B cell (primary cell): ENCODE measurements at regions not wholly inside any gene's neighbourhood (a gene's known extent, or its start where the extent isn't known, plus 50 kb on each side); places are given as distances from the start of the nearest gene placed in this dataset.

Experiments
- ATAC-seq: fragments of 200-7000 bp; cut with Tn5 transposase; one replicate; pipeline ENCODE4 v1.10.0; 2021; ENCODE audit warnings: low read depth, mild to moderate bottlenecking, moderate number of reproducible peaks, moderate library complexity
- CTCF ChIA-PET: fragments of 350-600 bp; sonication (Branson Sonifier 250); formaldehyde crosslinking; loops from one replicate; lab custom pipeline; 2021; ENCODE audit warnings: antibody characterized with exemption, inconsistent platforms; lab: Charles Lee
- POLR2A ChIA-PET: fragments of 350-600 bp; sonication (Branson Sonifier 250); formaldehyde crosslinking; loops from one replicate; lab custom pipeline; 2021; ENCODE audit warnings: antibody characterized with exemption; lab: Charles Lee
- DNase-seq: peaks from one replicate; pipeline ENCODE4 v3.0.0; 2013
- H2AFZ ChIP-seq: 2 replicates; pipeline ENCODE4 v1.6.1; 2012; ENCODE audit warnings: mild to moderate bottlenecking, low read depth, low read length; ENCODE audit not compliant: insufficient read depth, poor library complexity, severe bottlenecking
- H3K27ac ChIP-seq, 2 donors: 1 replicate in 1 of 2; 2 replicates in 1 of 2; pipeline ENCODE4 v1.5.1; 2012 to 2013; ENCODE audit warnings: low read length in 2 of 2, mild to moderate bottlenecking in 2 of 2, moderate library complexity in 1 of 2
- H3K27me3 ChIP-seq, 4 experiments: fragments of 200-600 bp in 1 of 4; sonication (generic) in 1 of 4; replicated peaks in 1 of 4; 1 replicate in 2 of 4; 2 replicates in 2 of 4; pipeline versions ENCODE4 v1.6.1 to v1.7.0; 2013 to 2016; ENCODE audit warnings: low read length in 3 of 4, mild to moderate bottlenecking in 2 of 4, mixed read lengths in 1 of 4, moderate library complexity in 1 of 4; ENCODE audit not compliant: insufficient read depth in 4 of 4, control insufficient read depth in 3 of 4; ENCODE audit errors: control extremely low read depth in 1 of 4
- H3K36me3 ChIP-seq, 2 experiments: replicated peaks in 1 of 2; 1 replicate in 1 of 2; 2 replicates in 1 of 2; pipeline versions ENCODE4 v1.6.1 to v1.7.1; 2013; ENCODE audit warnings: low read length in 1 of 2; ENCODE audit not compliant: insufficient read depth in 2 of 2, control insufficient read depth in 1 of 2; ENCODE audit errors: control extremely low read depth in 1 of 2, extremely low read depth in 1 of 2
- H3K4me1 ChIP-seq, 2 donors: fragments of 200-600 bp in 1 of 2; sonication (generic) in 1 of 2; 1 replicate in 1 of 2; 2 replicates in 1 of 2; pipeline versions ENCODE4 v1.5.1 to v1.6.1; 2013 to 2017; ENCODE audit warnings: low read length in 2 of 2; ENCODE audit not compliant: control insufficient read depth in 2 of 2, insufficient read depth in 2 of 2
- H3K4me2 ChIP-seq: replicated peaks from 2 replicates; pipeline ENCODE3; 2012; ENCODE audit warnings: mild to moderate bottlenecking, low read depth, low read length; ENCODE audit not compliant: poor library complexity, severe bottlenecking
- H3K4me3 ChIP-seq, 5 experiments: fragments of 200-600 bp in 1 of 5; sonication (generic) in 1 of 5; 1 replicate in 3 of 5; 2 replicates in 2 of 5; pipeline versions ENCODE4 v1.5.1 to v1.7.0; 2011 to 2016; ENCODE audit warnings: low read length in 4 of 5, mild to moderate bottlenecking in 4 of 5, low read depth in 2 of 5, control low read depth in 1 of 5, moderate library complexity in 1 of 5; ENCODE audit not compliant: insufficient read depth in 1 of 5; ENCODE audit errors: control extremely low read depth in 1 of 5, extremely low read depth in 1 of 5
- H3K79me2 ChIP-seq: fragments of 200-600 bp; sonication (generic); one replicate; pipeline ENCODE4 v1.6.0; 2016; ENCODE audit warnings: low read length; ENCODE audit not compliant: control insufficient read depth, insufficient read depth
- H3K9ac ChIP-seq: fragments of 200-600 bp; sonication (generic); 2 replicates; pipeline ENCODE4 v1.6.1; 2017; ENCODE audit warnings: mild to moderate bottlenecking, low read length, moderate library complexity
- H3K9me3 ChIP-seq, 3 donors: one replicate each; pipeline versions ENCODE4 v1.6.1 to v1.7.1; 2013; ENCODE audit warnings: low read length in 2 of 3; ENCODE audit not compliant: control insufficient read depth in 2 of 3, insufficient read depth in 1 of 3; ENCODE audit errors: control extremely low read depth in 1 of 3
- H4K20me1 ChIP-seq: 2 replicates; pipeline ENCODE4 v1.6.0; 2012; ENCODE audit warnings: mild to moderate bottlenecking, low read length; ENCODE audit not compliant: insufficient read depth, control insufficient read depth, poor library complexity, severe bottlenecking
- H3K27ac Mint-ChIP-seq: one replicate; pipeline ENCODE4 v1.8.0; 2021; ENCODE audit warnings: mixed read lengths
- H3K27me3 Mint-ChIP-seq: one replicate; pipeline ENCODE4 v1.8.0; 2021; ENCODE audit warnings: mixed read lengths
- H3K4me1 Mint-ChIP-seq: one replicate; pipeline ENCODE4 v1.8.0; 2021; ENCODE audit warnings: mixed read lengths
- H3K4me3 Mint-ChIP-seq: one replicate; pipeline ENCODE4 v1.8.0; 2021; ENCODE audit warnings: mixed read lengths
- H3K9me3 Mint-ChIP-seq: one replicate; pipeline ENCODE4 v1.8.0; 2022; ENCODE audit warnings: mixed read lengths; ENCODE audit not compliant: insufficient read depth
- EZH2 ChIP-seq: IDR thresholded peaks from 2 replicates; pipeline ENCODE4 v1.6.1; 2012; ENCODE audit warnings: borderline replicate concordance, low read depth, mild to moderate bottlenecking, moderate library complexity, low read length; ENCODE audit not compliant: insufficient read depth, poor library complexity, severe bottlenecking
- WGBS: methylation state at CpG from one replicate; pipeline ENCODE4 v1.1.5; 2013; ENCODE audit warnings: missing lambda C conversion rate; ENCODE audit not compliant: insufficient coverage; 5-methylcytosine and 5-hydroxymethylcytosine counted together
- intact Hi-C: fragments of 100-400 bp; cut with micrococcal nuclease; formaldehyde crosslinking; loops from one replicate; pipeline ENCODE4 v1.10.0; 2022
- TF ChIP-seq, protein P1 (sequence below): fragments of 200-600 bp; IDR thresholded peaks from one replicate; pipeline ENCODE4 v1.8.0; 2022; ENCODE audit warnings: antibody characterized with exemption, mild to moderate bottlenecking

DNA sequence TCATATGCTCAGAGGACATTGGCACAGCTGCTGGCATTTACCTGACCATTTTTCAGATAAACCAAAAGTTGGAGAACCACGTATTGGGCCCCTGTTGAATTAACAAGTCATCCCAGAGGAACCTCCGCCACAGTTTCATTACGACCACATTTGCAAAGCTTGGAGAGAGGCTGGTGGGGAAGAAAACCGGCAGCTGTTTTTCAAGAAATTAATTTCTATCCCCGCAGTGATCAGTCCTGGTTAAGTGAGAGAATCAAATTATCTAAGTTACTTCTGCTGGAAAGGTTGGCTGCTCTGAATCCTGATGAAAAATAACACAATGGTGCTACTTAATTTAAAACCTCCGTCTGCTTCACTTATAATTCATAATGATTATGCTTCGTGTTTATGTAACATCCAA, 737.1 kb upstream of the AUTS2 start:
- intact Hi-C loops, result no loop called here
- ChIA-PET POLR2A (no interaction called here), CTCF (no interaction called here)
- DNase-seq (no peak), ATAC-seq (no peak)
- no peaks in the 10 kb centered on the region for H3K27me3 Mint-ChIP-seq
- Histone ChIP-seq H3K4me3 (no peak overlapping the region), H3K9ac (no peak overlapping the region), H3K27me3 (no peaks in the 10 kb centered on the region), H3K36me3 (no peaks in the 10 kb centered on the region), H3K27ac (no peak overlapping the region), H2AFZ (no peak overlapping the region), H3K9me3 (peaks cover 0 to 12% (median 0%) of the 10 kb centered on the region in 3 donors), H3K79me2 (no peaks in the 10 kb centered on the region), H4K20me1 (no peaks in the 10 kb centered on the region), H3K4me2 (no peak overlapping the region), H3K4me1 (no peaks in the 10 kb centered on the region)
- no peak overlapping the region for H3K27ac Mint-ChIP-seq
- TF ChIP-seq, protein P1, sequence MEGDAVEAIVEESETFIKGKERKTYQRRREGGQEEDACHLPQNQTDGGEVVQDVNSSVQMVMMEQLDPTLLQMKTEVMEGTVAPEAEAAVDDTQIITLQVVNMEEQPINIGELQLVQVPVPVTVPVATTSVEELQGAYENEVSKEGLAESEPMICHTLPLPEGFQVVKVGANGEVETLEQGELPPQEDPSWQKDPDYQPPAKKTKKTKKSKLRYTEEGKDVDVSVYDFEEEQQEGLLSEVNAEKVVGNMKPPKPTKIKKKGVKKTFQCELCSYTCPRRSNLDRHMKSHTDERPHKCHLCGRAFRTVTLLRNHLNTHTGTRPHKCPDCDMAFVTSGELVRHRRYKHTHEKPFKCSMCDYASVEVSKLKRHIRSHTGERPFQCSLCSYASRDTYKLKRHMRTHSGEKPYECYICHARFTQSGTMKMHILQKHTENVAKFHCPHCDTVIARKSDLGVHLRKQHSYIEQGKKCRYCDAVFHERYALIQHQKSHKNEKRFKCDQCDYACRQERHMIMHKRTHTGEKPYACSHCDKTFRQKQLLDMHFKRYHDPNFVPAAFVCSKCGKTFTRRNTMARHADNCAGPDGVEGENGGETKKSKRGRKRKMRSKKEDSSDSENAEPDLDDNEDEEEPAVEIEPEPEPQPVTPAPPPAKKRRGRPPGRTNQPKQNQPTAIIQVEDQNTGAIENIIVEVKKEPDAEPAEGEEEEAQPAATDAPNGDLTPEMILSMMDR, result no peak
- TF ChIP-seq EZH2, result no peak
- no peaks in the 10 kb centered on the region for H3K4me1 Mint-ChIP-seq
- peaks cover 2% of the 10 kb centered on the region for H3K9me3 Mint-ChIP-seq
- no peak overlapping the region for H3K4me3 Mint-ChIP-seq
- no CpG with 5 or more reads among the region's 7 CpGs for WGBS

DNA sequence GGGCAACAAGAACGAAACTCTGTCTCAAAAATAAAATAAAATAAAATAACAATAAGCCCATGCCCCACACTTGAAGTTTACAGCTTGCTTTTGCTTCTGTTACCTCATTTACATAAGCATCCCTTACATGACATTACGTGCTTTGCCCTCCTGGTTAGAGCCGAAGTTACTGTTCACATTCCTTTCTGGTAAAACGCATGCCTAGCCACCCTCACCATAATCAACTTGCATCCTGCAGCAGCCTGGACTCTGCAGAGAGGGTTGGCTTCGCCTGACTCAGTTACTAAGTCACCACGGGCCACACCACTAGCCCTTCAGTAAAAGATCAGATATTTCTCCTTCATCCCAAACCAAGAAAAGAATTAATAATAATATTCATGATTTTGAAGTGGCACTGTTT, 736.0 kb upstream of the AUTS2 start:
- H3K27ac ChIP-seq, result no peak overlapping the region
- peaks cover 2% of the 10 kb centered on the region for H3K9me3 Mint-ChIP-seq
- no peaks in the 10 kb centered on the region for H3K36me3 ChIP-seq
- no peak overlapping the region for H3K4me3 Mint-ChIP-seq
- no peaks in the 10 kb centered on the region for H3K4me1 Mint-ChIP-seq
- POLR2A ChIA-PET, result no interaction called here
- H2AFZ ChIP-seq, result no peak overlapping the region
- DNase-seq (no peak), ATAC-seq (no peak)
- no peak overlapping the region for H3K4me3 ChIP-seq
- no peak overlapping the region for H3K9ac ChIP-seq
- CTCF ChIA-PET, result no interaction called here
- H3K4me2 ChIP-seq, result no peak overlapping the region
- H3K79me2 ChIP-seq, result no peaks in the 10 kb centered on the region
- intact Hi-C loops, result no loop called here
- H3K27ac Mint-ChIP-seq, result no peak overlapping the region
- TF ChIP-seq EZH2, result no peak
- TF ChIP-seq, protein P1, result no peak
- H3K4me1 ChIP-seq, result no peaks in the 10 kb centered on the region
- no peaks in the 10 kb centered on the region for H4K20me1 ChIP-seq
- no peaks in the 10 kb centered on the region for H3K27me3 Mint-ChIP-seq
- H3K27me3 ChIP-seq, result no peaks in the 10 kb centered on the region
- H3K9me3 ChIP-seq, result peaks cover 0 to 12% (median 0%) of the 10 kb centered on the region in 3 donors
- WGBS, result 81% methylated on average over 5 of the region's 6 CpGs
